ENCODE measurements at regions not wholly inside any gene's neighbourhood (a gene's known extent, or its start where the extent isn't known, plus 50 kb on each side); places are given as distances from the start of the nearest gene placed in this dataset.

DNA sequence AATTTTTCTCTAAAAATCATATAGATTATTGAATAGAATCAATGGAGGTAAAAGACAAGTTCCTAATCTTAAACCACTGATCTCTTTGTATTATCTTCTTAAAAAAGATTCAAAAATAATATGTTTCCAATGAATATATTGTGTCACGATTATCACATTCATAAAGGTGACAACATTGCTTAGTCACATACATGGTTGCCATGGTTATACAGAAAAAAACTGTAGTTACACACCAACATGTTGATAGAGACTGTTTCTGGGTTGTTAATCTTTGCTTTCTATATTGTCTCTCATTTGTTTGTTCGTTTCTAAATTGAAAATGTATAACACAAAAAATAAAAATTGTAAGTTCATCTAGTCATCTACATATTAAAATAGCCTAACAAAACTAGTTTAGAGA is 376.0 kb upstream of the ALCAM start:
- Histone ChIP-seq H3F3A (ENCODE audit: insufficient read depth, low read length, poor library complexity, severe bottlenecking) (no peaks in the 10 kb centered on the region), H3K27ac (ENCODE audit: low read length) (peak overlapping the region; percentile 48), H3K9ac (ENCODE audit: low read length) (no peak overlapping the region), H3K9me2 (ENCODE audit: insufficient read depth, low read length) (no peaks in the 10 kb centered on the region), H3K27me3 (ENCODE audit: insufficient read depth, low read depth, low read length) (no peaks in the 10 kb centered on the region), H3K4me3 (ENCODE audit: low read length) (no peak overlapping the region), H3K36me3 (ENCODE audit: insufficient read depth, low read length) (no peaks in the 10 kb centered on the region), H4K20me1 (ENCODE audit: insufficient read depth) (no peaks in the 10 kb centered on the region), H2AFZ (ENCODE audit: low read depth, low read length) (peak overlapping the region; percentile 5), H3K79me2 (replicated peaks; ENCODE audit: insufficient read depth, low read length) (no peaks in the 10 kb centered on the region), H3K4me2 (ENCODE audit: low read length) (peak overlapping the region; percentile 23), H3K9me3 (ENCODE audit: low read length) (no peaks in the 10 kb centered on the region)
- TF ChIP-seq EP300 (conservative IDR thresholded peaks at IDR 0.05; ENCODE audit: poor library complexity, severe bottlenecking) (peak; percentile 73), SMC3 (conservative IDR thresholded peaks at IDR 0.05; ENCODE audit: poor library complexity) (no peak), POLR2AphosphoS5 (IDR thresholded peaks at IDR 0.05) (peak; percentile 29), EZH2 (IDR thresholded peaks at IDR 0.05; ENCODE audit: borderline replicate concordance, insufficient read depth, low read length, poor library complexity, severe bottlenecking) (no peak), TAF1 (IDR thresholded peaks at IDR 0.05; ENCODE audit: low read depth) (no peak), RAD21 (conservative IDR thresholded peaks at IDR 0.05) (no peak), MXI1 (conservative IDR thresholded peaks at IDR 0.05; ENCODE audit: poor library complexity, severe bottlenecking) (no peak)
- TF ChIP-seq, protein P1, sequence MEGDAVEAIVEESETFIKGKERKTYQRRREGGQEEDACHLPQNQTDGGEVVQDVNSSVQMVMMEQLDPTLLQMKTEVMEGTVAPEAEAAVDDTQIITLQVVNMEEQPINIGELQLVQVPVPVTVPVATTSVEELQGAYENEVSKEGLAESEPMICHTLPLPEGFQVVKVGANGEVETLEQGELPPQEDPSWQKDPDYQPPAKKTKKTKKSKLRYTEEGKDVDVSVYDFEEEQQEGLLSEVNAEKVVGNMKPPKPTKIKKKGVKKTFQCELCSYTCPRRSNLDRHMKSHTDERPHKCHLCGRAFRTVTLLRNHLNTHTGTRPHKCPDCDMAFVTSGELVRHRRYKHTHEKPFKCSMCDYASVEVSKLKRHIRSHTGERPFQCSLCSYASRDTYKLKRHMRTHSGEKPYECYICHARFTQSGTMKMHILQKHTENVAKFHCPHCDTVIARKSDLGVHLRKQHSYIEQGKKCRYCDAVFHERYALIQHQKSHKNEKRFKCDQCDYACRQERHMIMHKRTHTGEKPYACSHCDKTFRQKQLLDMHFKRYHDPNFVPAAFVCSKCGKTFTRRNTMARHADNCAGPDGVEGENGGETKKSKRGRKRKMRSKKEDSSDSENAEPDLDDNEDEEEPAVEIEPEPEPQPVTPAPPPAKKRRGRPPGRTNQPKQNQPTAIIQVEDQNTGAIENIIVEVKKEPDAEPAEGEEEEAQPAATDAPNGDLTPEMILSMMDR (IDR thresholded peaks at IDR 0.05; ENCODE audit: poor library complexity, severe bottlenecking): no peak
- TF ChIP-seq, protein P2, sequence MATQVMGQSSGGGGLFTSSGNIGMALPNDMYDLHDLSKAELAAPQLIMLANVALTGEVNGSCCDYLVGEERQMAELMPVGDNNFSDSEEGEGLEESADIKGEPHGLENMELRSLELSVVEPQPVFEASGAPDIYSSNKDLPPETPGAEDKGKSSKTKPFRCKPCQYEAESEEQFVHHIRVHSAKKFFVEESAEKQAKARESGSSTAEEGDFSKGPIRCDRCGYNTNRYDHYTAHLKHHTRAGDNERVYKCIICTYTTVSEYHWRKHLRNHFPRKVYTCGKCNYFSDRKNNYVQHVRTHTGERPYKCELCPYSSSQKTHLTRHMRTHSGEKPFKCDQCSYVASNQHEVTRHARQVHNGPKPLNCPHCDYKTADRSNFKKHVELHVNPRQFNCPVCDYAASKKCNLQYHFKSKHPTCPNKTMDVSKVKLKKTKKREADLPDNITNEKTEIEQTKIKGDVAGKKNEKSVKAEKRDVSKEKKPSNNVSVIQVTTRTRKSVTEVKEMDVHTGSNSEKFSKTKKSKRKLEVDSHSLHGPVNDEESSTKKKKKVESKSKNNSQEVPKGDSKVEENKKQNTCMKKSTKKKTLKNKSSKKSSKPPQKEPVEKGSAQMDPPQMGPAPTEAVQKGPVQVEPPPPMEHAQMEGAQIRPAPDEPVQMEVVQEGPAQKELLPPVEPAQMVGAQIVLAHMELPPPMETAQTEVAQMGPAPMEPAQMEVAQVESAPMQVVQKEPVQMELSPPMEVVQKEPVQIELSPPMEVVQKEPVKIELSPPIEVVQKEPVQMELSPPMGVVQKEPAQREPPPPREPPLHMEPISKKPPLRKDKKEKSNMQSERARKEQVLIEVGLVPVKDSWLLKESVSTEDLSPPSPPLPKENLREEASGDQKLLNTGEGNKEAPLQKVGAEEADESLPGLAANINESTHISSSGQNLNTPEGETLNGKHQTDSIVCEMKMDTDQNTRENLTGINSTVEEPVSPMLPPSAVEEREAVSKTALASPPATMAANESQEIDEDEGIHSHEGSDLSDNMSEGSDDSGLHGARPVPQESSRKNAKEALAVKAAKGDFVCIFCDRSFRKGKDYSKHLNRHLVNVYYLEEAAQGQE (IDR thresholded peaks at IDR 0.05; ENCODE audit: borderline replicate concordance): no peak

GRCh38 chr3:104992676-104993075 is 374.0 kb upstream of the ALCAM start:
- H3K9ac ChIP-seq (ENCODE audit: low read length): no peak overlapping the region
- no peaks in the 10 kb centered on the region for H3K36me3 ChIP-seq (ENCODE audit: insufficient read depth, low read length)
- H3K4me2 ChIP-seq (ENCODE audit: low read length): no peak overlapping the region
- no peak overlapping the region for H2AFZ ChIP-seq (ENCODE audit: low read depth, low read length)
- no peaks in the 10 kb centered on the region for H3K9me3 ChIP-seq (ENCODE audit: low read length)
- H3K79me2 ChIP-seq (replicated peaks; ENCODE audit: insufficient read depth, low read length): no peaks in the 10 kb centered on the region
- no peak overlapping the region for H3K27ac ChIP-seq (ENCODE audit: low read length)
- no peaks in the 10 kb centered on the region for H3K27me3 ChIP-seq (ENCODE audit: insufficient read depth, low read depth, low read length)
- TF ChIP-seq MXI1 (conservative IDR thresholded peaks at IDR 0.05; ENCODE audit: poor library complexity, severe bottlenecking) (no peak), POLR2AphosphoS5 (IDR thresholded peaks at IDR 0.05) (no peak), TAF1 (IDR thresholded peaks at IDR 0.05; ENCODE audit: low read depth) (no peak), EP300 (conservative IDR thresholded peaks at IDR 0.05; ENCODE audit: poor library complexity, severe bottlenecking) (no peak), EZH2 (IDR thresholded peaks at IDR 0.05; ENCODE audit: borderline replicate concordance, insufficient read depth, low read length, poor library complexity, severe bottlenecking) (no peak), SMC3 (conservative IDR thresholded peaks at IDR 0.05; ENCODE audit: poor library complexity) (no peak), RAD21 (conservative IDR thresholded peaks at IDR 0.05) (no peak)
- TF ChIP-seq, protein P1 (IDR thresholded peaks at IDR 0.05; ENCODE audit: poor library complexity, severe bottlenecking): no peak
- TF ChIP-seq, protein P2 (IDR thresholded peaks at IDR 0.05; ENCODE audit: borderline replicate concordance): no peak
- H4K20me1 ChIP-seq (ENCODE audit: insufficient read depth): no peaks in the 10 kb centered on the region
- H3K4me3 ChIP-seq (ENCODE audit: low read length): no peak overlapping the region
- no peaks in the 10 kb centered on the region for H3K9me2 ChIP-seq (ENCODE audit: insufficient read depth, low read length)
- no peaks in the 10 kb centered on the region for H3F3A ChIP-seq (ENCODE audit: insufficient read depth, low read length, poor library complexity, severe bottlenecking)
